ACHN (cell line): ENCODE measurements at regions not wholly inside any gene's neighbourhood (a gene's known extent, or its start where the extent isn't known, plus 50 kb on each side); places are given as distances from the start of the nearest gene placed in this dataset.
A peak's percentile ranks its signal among the peaks of the same experiment; 100 is the strongest.

Source experiments
- DNase-seq: peaks from one replicate; pipeline ENCODE4 v3.0.0-alpha.2; 2015
- in situ Hi-C: cut with HindIII; loops from 2 replicates; pipeline ENCODE4 v1.10.0; 2017; ENCODE audit warnings: low sequenced_read_pairs, low pct_ligation_motif_present, low pct_unique_long_range_greater_than_20kb

DNA sequence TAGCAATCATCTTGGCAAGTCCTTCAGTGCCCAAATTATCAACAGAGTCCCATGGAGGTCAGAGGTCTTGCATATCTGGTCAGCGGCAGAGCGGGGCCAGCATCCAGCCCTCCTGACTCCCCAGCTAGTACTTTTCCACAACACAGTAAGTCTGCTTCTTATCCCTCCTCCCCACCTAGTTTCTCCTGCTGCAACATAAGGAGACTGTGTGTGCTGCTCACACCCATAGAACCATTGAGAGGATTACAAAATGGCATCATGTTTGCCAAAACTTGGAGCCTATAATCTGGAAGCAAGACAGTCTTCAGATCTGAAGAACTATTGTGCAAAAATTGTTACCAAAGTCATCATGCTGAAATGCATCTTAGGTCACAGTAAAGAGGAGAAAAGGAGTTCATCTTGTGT lies 125.8 kb upstream of the ZNF366 start:
- DNase-seq = no peak
- in situ Hi-C loops = no loop called here

- in situ Hi-C loops = no loop called here
Measured at GRCh38 chr5:72630721-72631120, 123.5 kb upstream of the ZNF366 start.

DNA sequence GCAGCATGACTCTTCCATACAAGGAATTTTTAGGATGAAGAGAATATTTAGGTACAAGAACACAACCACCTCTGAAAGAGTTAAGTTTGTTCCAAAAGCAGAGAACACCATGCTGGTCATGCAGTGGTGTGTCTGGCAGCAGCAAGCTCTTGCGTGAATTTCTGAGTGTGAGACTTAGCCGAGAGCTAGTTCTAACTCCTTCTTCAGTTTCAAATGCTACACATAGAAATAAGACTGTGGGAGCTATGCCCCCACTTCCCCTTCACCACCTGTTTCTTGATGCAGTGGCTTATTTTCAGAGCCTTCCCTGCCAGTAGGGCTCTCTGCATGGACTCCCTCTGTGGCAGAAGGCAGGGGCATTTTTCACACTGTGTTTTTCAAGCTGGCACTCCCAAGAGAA lies 122.9 kb upstream of the ZNF366 start:
- in situ Hi-C loops = no loop called here
- no peak for DNase-seq

More at GRCh38 chr5:72630721-72631120, 123.5 kb upstream of the ZNF366 start:
- no peak for DNase-seq

DNA sequence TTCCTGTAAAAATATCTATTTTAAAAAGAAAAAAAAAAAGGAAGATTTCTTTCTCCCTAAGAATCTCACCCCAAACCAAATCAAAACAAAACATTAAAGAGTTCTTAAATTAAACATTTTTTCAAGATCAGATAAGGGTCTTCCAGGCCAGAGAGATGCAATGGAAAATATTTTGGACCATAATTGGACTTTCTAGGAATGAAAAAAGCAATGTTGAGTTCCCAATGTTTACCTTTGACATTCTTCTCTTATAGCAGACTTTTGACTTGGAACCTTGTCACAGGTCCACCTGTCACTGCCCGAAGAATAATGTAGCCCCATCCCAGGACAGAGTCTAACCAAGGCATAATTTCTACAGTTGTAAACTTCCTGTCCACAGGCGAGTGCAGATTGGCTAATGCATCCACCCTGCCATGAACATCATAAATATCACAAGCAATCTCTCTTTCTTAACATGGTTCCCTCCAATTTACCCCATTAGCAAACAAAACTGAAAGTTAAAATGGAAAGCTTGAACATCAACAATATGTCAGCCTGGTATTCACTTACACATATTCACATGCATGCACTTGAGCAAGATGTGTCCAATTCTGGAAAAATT lies 121.7 kb upstream of the ZNF366 start:
- no peak for DNase-seq
- in situ Hi-C loops = no loop called here

GRCh38 chr5:72625332-72625731 lies 118.1 kb upstream of the ZNF366 start:
- in situ Hi-C loops = no loop called here
- DNase-seq = no peak

GRCh38 chr5:72624641-72625236 lies 117.5 kb upstream of the ZNF366 start:
- in situ Hi-C loops = no loop called here
- no peak for DNase-seq

DNA sequence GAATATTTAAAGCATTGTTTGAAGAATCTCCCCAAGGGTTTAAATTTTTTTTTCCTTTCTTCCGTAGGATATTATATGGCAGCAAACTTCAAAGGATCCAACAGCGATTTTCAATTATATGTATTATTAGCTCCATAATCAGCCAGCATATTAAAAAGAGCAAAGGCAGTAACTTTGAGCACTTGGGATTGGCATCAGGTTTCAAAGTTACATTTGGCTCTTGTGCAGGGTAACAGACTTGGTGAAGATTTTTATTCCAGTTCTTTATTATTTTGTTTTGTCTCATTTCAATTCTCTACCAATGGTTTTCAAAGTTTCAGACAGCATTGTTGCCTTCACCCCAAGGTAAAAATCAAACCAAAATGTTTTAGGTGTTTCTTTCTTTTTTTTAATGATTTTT lies 116.7 kb upstream of the ZNF366 start:
- DNase-seq = no peak
- in situ Hi-C loops = no loop called here

- in situ Hi-C loops = no loop called here
- no peak for DNase-seq
Measured at GRCh38 chr5:72623323-72623722, 116.1 kb upstream of the ZNF366 start.

DNA sequence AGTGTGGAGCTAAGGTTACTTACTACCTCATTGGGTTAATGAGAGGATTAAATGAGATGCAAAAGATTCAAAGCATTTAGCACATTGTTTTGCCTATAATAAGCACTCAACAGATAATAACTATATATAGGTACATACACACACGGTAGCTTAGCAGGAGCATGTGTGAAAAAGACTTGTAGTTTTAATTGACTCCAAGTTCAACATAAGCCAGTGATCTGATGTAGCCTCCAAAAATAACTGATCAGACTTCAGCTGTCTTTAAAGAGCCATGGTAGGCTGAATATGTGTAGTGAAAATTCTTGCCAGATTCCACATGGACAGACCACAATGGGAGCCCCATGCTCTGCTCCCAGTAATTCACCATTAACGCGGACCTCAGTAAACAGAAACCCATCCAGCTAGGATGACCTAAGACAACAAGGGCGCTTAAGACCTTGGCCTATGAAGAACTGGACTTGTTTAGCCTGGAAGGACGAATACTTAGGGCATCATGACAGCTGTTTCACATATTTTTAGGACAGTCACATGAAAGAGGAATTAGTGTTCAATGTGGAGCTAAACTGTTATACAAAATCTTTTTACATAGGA lies 115.1 kb upstream of the ZNF366 start:
- in situ Hi-C loops = no loop called here
- DNase-seq = no peak

DNA sequence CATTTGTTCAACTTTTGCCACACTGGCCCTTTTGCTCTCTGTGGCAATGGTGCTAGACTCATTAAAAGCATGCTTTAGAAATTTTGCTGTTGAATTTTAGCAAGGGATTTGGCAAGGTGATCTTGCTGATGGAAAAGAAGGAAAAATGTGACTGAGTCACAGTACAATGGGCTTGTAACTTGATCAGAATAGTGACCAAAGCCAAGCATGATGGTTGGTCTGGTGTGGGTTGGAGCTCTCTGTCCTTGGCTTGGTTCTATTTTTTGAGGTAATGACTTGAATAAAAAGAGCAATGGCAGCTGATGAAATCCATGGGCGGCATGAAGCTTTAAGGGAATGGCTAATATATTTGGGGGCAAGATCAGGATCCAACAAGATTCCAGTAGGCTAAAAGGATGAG lies 114.4 kb upstream of the ZNF366 start:
- in situ Hi-C loops = no loop called here
- DNase-seq = no peak

DNA sequence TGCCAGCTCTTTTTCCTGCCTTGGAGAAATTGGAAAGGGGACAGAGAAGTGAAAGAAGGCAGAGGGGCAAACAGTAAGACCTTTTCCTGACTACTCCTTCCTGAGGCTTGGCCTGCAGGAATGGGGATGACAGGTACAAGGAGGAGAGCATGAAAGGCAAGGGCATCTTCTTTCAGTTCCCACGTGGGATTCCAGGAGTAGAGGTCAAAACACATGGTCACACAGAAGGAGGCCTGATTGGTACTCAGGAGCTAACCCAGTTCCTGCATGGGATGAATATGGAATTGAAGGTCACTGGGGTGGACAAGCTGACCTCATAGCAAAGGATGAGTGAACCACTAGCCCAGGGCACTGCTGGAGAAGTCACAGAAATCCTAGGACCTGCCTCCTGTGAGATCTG lies 112.5 kb upstream of the ZNF366 start:
- in situ Hi-C loops = no loop called here
- no peak for DNase-seq

DNA sequence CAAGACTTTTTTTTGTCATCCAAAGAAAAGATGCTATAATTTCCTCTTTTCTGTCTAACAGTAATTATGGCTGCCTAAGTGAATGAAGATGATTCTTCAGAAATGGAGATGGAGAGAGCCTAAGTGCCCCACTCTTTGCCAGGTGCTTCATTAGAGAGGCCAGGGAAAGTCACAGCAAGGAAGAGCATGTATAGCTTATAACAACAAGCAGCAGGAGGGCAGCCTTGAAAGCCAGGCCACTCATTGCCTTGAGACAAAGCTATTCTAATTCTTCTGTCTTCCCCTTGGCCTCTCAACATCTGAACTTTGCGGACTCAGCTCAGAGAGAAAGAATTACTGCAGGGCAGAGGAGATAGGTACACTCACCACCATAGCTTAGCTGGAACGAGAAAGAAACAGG lies 112.0 kb upstream of the ZNF366 start:
- in situ Hi-C loops = no loop called here
- DNase-seq = no peak

GRCh38 chr5:72618708-72619107 lies 111.5 kb upstream of the ZNF366 start:
- in situ Hi-C loops = no loop called here
- DNase-seq = no peak

DNA sequence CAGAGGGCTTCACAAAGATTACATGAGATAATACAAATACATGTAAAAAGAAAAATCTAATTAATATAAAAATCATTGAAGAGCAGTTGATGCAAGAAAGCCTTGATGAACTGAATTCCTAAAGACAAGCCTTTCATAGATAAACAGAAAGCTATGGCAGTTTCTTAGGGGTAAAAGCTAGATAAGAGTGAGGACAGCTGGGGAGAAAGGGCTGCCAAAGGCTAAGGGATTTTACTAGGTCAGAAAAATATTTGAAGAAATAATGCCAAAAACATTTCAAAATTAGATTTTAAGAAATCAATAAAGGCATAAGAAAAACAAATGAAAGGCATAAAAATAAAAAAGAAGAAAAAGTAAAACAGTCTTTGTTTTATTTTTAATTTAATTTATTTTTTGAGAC lies 107.9 kb upstream of the ZNF366 start:
- no peak for DNase-seq
- in situ Hi-C loops = no loop called here

DNA sequence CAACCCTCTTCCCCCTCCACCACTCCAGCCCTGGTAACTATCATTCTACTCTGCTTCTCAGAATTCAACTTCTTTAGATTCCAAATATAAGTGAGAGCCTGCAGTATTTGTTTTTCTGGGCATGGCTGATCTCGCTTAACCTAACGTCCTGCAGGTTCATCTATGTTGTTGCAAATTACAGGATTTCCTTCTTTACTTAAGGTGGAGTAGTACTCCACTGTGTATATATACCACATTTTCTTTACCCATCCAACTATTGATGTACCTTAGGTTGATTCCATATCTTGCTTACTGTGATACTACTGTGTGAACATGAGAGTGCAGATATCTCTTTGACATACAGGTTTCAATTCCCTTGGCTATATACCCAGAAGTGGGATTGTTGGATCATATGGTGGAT lies 106.3 kb upstream of the ZNF366 start:
- no peak for DNase-seq
- in situ Hi-C loops = no loop called here

- in situ Hi-C loops = no loop called here
- no peak for DNase-seq
Measured at GRCh38 chr5:72612810-72613209, 105.6 kb upstream of the ZNF366 start.

DNA sequence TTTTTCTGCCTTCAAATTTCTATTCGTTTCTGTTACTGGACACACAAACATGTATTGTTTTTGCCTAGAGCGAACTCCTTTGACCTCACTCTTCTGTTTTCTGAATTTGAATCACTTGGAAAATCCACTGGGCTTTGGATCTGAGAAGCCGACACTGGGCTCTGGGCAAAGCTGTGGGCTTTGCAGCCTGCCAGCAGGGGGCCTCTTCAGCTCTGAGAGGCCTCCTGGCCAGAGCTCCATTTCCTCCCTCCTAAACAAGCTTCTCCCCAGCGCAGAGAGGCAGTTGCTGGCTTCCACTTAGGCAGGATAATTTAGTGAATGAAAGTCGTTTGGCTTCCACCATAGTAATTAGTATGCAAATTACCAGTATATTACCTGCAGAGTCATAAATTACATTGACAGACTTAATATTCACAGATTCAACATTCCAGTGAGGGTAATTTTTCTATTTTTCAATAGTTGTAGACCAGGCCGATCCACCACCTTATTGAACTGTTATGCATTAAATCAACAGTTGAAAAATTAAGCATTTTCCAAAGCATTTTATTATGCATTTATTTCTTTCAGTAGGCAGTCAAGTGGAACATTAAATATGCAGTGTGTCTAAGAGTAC lies 104.0 kb upstream of the ZNF366 start:
- in situ Hi-C loops = no loop called here
- DNase-seq = peak; percentile 57

DNA sequence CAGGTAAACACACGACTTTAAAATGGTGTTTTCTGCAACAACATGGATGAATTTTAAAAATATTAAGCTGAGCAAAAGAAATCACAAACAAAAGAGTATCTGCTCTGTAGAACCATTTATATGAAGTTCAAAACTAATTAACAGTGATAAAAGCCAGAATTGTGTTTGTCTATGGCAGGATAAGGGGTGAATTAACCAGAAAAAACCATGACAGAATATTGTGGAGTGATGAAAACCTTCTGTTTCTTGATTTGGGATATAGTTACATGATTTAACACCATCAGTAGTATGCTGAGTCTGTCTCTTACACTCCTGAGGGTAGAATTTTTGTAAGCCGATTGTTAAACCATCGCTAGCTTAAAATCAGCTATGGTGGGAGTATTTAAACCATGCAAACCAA lies 101.7 kb upstream of the ZNF366 start:
- in situ Hi-C loops = no loop called here
- DNase-seq = no peak

DNA sequence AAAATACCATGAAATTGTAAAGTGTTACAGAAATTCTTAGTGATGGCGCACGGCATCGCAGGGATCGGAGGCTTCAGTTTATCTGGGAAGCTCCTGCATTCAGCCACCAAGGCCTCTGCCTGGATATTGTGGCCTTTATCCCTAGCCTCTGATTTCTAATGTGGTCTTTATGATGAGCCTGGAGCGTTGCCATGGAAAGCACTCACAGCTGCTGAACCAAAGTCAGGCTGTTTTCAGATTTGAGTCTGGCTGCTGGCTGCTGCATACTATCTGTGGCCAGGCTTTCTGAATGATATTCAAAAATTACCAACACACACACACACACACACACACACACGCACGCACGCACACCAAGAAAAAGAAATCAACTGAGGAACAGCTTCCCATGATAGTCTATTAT lies 101.1 kb upstream of the ZNF366 start:
- DNase-seq = no peak

GRCh38 chr5:72607381-72607780 lies 100.2 kb upstream of the ZNF366 start:
- in situ Hi-C loops = no loop called here
- no peak for DNase-seq

More for the DNA sequence above, 101.1 kb upstream of the ZNF366 start:
- in situ Hi-C loops = no loop called here
